Spleen (tissue), 7 donors: ENCODE measurements at regions not wholly inside any gene's neighbourhood (a gene's known extent, or its start where the extent isn't known, plus 50 kb on each side); places are given as distances from the start of the nearest gene placed in this dataset.

ENCODE experiments used
- CTCF ChIP-seq, 11 experiments: fragments of 200-600 bp in 7 of 11; fragments of 450-650 bp in 4 of 11; sonication (generic) in 4 of 11; IDR thresholded peaks in 8 of 11; conservative IDR thresholded peaks in 3 of 11; 1 replicate in 7 of 11; 2 replicates in 4 of 11; pipeline versions ENCODE4 v1.4.0 to v1.8.0; 2016 to 2021; ENCODE audit warnings: antibody characterized with exemption in 11 of 11, inconsistent platforms in 4 of 11, mild to moderate bottlenecking in 1 of 11
- POLR2A ChIP-seq, 3 donors: fragments of 450-650 bp; IDR thresholded peaks; one replicate each; pipeline ENCODE4 v1.5.1; 2017; ENCODE audit warnings: antibody characterized with exemption in 3 of 3, mild to moderate bottlenecking in 1 of 3
- donor health status: DM: no; HTN: no; CAD: no; lungs with moderate emphysema.
- donor health status: DM: no; HTN: no; CAD: no.
- donor health status: DM: no; HTN: no; CAD: no.

DNA sequence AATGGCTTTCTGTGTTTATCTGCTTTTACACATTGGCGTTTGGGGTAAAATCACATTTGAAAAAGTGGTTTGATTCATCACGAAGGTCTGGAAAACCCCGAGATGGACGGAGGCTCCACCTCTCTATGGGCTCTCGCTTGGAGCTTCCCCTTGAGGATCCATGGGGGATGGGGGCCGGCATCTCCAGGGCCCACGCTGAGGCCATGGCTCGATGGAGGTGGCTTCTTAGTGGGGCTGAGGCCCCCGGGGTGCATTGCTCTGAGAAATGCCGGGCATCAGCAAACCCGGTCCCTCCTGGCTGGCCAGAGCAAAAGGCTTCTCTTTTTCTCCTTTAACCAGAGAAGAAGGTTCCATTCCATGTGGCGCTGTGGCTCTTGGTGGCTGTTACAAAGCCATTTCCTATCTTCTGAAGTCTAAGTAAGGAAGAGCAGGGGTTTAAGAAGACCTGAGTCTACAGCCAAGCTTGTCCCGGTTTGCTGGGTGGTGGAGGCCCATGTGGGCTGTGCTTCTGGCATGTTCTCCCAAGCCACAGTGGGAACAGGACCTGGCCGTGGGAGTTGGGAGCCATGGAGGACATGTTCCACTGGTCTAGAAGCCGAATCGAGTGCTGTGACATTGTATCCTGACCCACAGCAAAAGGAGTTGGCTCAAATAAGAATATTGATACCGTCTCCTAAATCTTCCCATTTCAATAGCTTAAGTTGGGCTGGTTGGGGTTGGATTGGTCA is 243.5 kb upstream of the PITRM1 start:
- TF ChIP-seq CTCF (IDR thresholded peaks at IDR 0.05 in 8 of 11, conservative IDR thresholded peaks at IDR 0.05 in 3 of 11) (no peak), POLR2A (IDR thresholded peaks at IDR 0.05) (no peak)
